HCT116 (cell line): ENCODE measurements at regions not wholly inside any gene's neighbourhood (a gene's known extent, or its start where the extent isn't known, plus 50 kb on each side); places are given as distances from the start of the nearest gene placed in this dataset.

Experiments
- ATAC-seq: fragments of 200-7000 bp; cut with Tn5 transposase; 2 replicates; pipeline ENCODE4 v1.9.1; 2020; ENCODE audit warnings: mild to moderate bottlenecking, moderate library complexity
- BruUV-seq: library from RNA; stranded (reverse); fragments of 400-500 nt; replicated peaks from 2 replicates; lab custom pipeline; 2021; lab: Mats Ljungman, UMichigan
- CTCF ChIA-PET: fragments of 300-600 bp; sonication (Branson Sonifier 250); formaldehyde crosslinking; loops from one replicate; lab custom pipeline; 2021; ENCODE audit warnings: antibody characterized with exemption; lab: Charles Lee
- POLR2A ChIA-PET: fragments of 300-600, 350-600 bp; sonication (Branson Sonifier 250); formaldehyde crosslinking; loops from one replicate; lab custom pipeline; 2021; ENCODE audit warnings: antibody characterized with exemption; lab: Charles Lee
- RAD21 ChIA-PET, 2 experiments: fragments of 300-600 bp; sonication (Branson Sonifier 250); formaldehyde crosslinking; loops; one replicate each; lab custom pipeline; 2023; ENCODE audit warnings: low total read pairs in 2 of 2; ENCODE audit not compliant: uncharacterized antibody in 2 of 2, unreplicated experiment in 2 of 2, low non-redundant PET in 1 of 2; lab: Charles Lee
- DNase-seq: peaks from one replicate; pipeline ENCODE4 v3.0.0-alpha.2; 2010; ENCODE audit warnings: low read depth, low spot score
- H2AFZ ChIP-seq: fragments of 200-600 bp; shearing (Covaris generic), sonication (generic); 2 replicates; pipeline ENCODE4 v1.6.1; 2017; ENCODE audit warnings: low read depth, mixed run types, mixed read lengths, antibody characterized with exemption, low read length; ENCODE audit not compliant: poor library complexity, severe bottlenecking
- H3K27ac ChIP-seq: 2 replicates; pipeline ENCODE4 v1.5.1; 2012; ENCODE audit warnings: low read depth, low read length
- H3K27me3 ChIP-seq: fragments of 200-600 bp; sonication (generic); 2 replicates; pipeline ENCODE4 v1.6.1; 2016; ENCODE audit warnings: mixed run types, low read length, mixed read lengths; ENCODE audit not compliant: insufficient read depth
- H3K36me3 ChIP-seq, 2 experiments: fragments of 200-500 bp in 1 of 2; fragments of 200-600 bp in 1 of 2; sonication (Bioruptor generic) in 1 of 2; sonication (generic) in 1 of 2; 2 replicates each; pipeline versions ENCODE4 v1.5.1 to v1.6.1; 2014 to 2016; ENCODE audit warnings: low read length in 2 of 2, inconsistent platforms in 1 of 2, mixed read lengths in 1 of 2, mixed run types in 1 of 2; ENCODE audit not compliant: insufficient read depth in 2 of 2, control insufficient read depth in 1 of 2
- H3K4me1 ChIP-seq, 2 experiments: fragments of 200-600 bp in 1 of 2; sonication (generic) in 1 of 2; 2 replicates each; pipeline versions ENCODE4 v1.5.1 to v1.6.1; 2012 to 2017; ENCODE audit warnings: low read length in 2 of 2, inconsistent platforms in 1 of 2, mild to moderate bottlenecking in 1 of 2, mixed read lengths in 1 of 2, mixed run types in 1 of 2, moderate library complexity in 1 of 2; ENCODE audit not compliant: insufficient read depth in 2 of 2, control insufficient read depth in 1 of 2
- H3K4me2 ChIP-seq: fragments of 200-600 bp; sonication (generic); 2 replicates; pipeline ENCODE4 v1.6.1; 2017; ENCODE audit warnings: mixed run types, low read length, mixed read lengths
- H3K4me3 ChIP-seq, 2 experiments: fragments of 200-600 bp in 1 of 2; sonication (generic) in 1 of 2; replicated peaks in 1 of 2; 2 replicates each; pipeline ENCODE4 v1.5.1; 2011 to 2016; ENCODE audit warnings: low read length in 2 of 2, control low read depth in 1 of 2, low read depth in 1 of 2, mild to moderate bottlenecking in 1 of 2, mixed read lengths in 1 of 2, mixed run types in 1 of 2
- H3K79me2 ChIP-seq: fragments of 200-600 bp; sonication (generic); 2 replicates; pipeline ENCODE4 v1.6.1; 2017; ENCODE audit warnings: mild to moderate bottlenecking, mixed run types, low read length, moderate library complexity, mixed read lengths; ENCODE audit not compliant: insufficient read depth
- H3K9ac ChIP-seq: fragments of 200-600 bp; sonication (generic); 2 replicates; pipeline ENCODE4 v1.6.1; 2016; ENCODE audit warnings: low read length, mixed read lengths
- H3K9me2 ChIP-seq: fragments of 200-600 bp; sonication (generic), shearing (Covaris generic); 2 replicates; pipeline ENCODE4 v1.6.1; 2017; ENCODE audit warnings: mixed run types, mild to moderate bottlenecking, moderate library complexity; ENCODE audit not compliant: insufficient read depth
- H3K9me3 ChIP-seq, 2 experiments: fragments of 200-500 bp in 1 of 2; fragments of 200-600 bp in 1 of 2; sonication (Bioruptor generic) in 1 of 2; sonication (generic) in 1 of 2; 2 replicates each; pipeline ENCODE4 v1.6.1; 2014 to 2017; ENCODE audit warnings: low read length in 2 of 2, mixed read lengths in 2 of 2, inconsistent platforms in 1 of 2, low read depth in 1 of 2, mild to moderate bottlenecking in 1 of 2, mixed run types in 1 of 2, moderate library complexity in 1 of 2; ENCODE audit not compliant: control insufficient read depth in 1 of 2, insufficient read depth in 1 of 2
- H4K20me1 ChIP-seq: fragments of 200-600 bp; sonication (generic), shearing (Covaris generic); 2 replicates; pipeline ENCODE4 v1.6.1; 2017; ENCODE audit warnings: mixed run types, mild to moderate bottlenecking, moderate library complexity; ENCODE audit not compliant: insufficient read depth
- ELF1 ChIP-seq: IDR thresholded peaks from 2 replicates; pipeline ENCODE4 v1.6.1; 2012; ENCODE audit warnings: low read depth, borderline replicate concordance
- FOSL1 ChIP-seq: IDR thresholded peaks from 2 replicates; pipeline ENCODE4 v1.6.1; 2012; ENCODE audit warnings: low read depth
- JUND ChIP-seq: IDR thresholded peaks from 2 replicates; pipeline ENCODE4 v1.6.1; 2012
- MAX ChIP-seq: IDR thresholded peaks from 2 replicates; pipeline ENCODE4 v1.6.1; 2012
- RAD21 ChIP-seq: IDR thresholded peaks from 2 replicates; pipeline ENCODE4 v1.6.1; 2012; ENCODE audit warnings: low read depth, mild to moderate bottlenecking
- REST ChIP-seq: IDR thresholded peaks from 2 replicates; pipeline ENCODE4 v1.6.1; 2012; ENCODE audit warnings: low read depth
- SIN3A ChIP-seq: IDR thresholded peaks from 2 replicates; pipeline ENCODE4 v1.6.1; 2012; ENCODE audit warnings: low read depth
- SP1 ChIP-seq: IDR thresholded peaks from 2 replicates; pipeline ENCODE4 v1.6.1; 2012; ENCODE audit warnings: low read depth
- TCF7L2 ChIP-seq: IDR thresholded peaks from 2 replicates; pipeline ENCODE4 v1.7.0; 2011; ENCODE audit warnings: borderline replicate concordance, inconsistent platforms; ENCODE audit not compliant: insufficient read depth, insufficient read length; ENCODE audit errors: extremely low read depth
- ZFX ChIP-seq: fragments of 450-650 bp; IDR thresholded peaks from 2 replicates; pipeline ENCODE4 v1.6.1; 2017
- intact Hi-C: fragments of 100-400 bp; cut with micrococcal nuclease; formaldehyde crosslinking; loops from 2 replicates; pipeline ENCODE4 v1.10.0; 2022

GRCh38 chr2:126986631-126987187 lies 88.0 kb downstream of the TEX51 start:
- DNase-seq: no peak
- H3K36me3 ChIP-seq: no peaks in the 10 kb centered on the region
- peaks cover 35% of the 10 kb centered on the region for H3K27me3 ChIP-seq
- no peak for ATAC-seq
- no peak overlapping the region for H3K4me3 ChIP-seq
- H3K9me2 ChIP-seq: no peaks in the 10 kb centered on the region
- no TSS peak for BruUV-seq
- intact Hi-C loops: no loop called here
- no peaks in the 10 kb centered on the region for H3K9me3 ChIP-seq
- ChIA-PET RAD21 (no interaction called here), CTCF (no interaction called here), POLR2A (interaction anchor here (0.6 kb wide), 1 partner anchor 121 kb away, joined by 3 read pairs; the partner anchor contains the start of gene BIN1)
- H4K20me1 ChIP-seq: no peaks in the 10 kb centered on the region
- no peak overlapping the region for H3K4me2 ChIP-seq
- H3K79me2 ChIP-seq: no peaks in the 10 kb centered on the region
- no peak overlapping the region for H3K9ac ChIP-seq
- H2AFZ ChIP-seq: no peak overlapping the region
- no peaks in the 10 kb centered on the region; a peak in 1 of 4 replicates for H3K4me1 ChIP-seq
- TF ChIP-seq SIN3A (no peak), RAD21 (no peak), REST (no peak), ZFX (no peak), TCF7L2 (no peak), JUND (no peak), MAX (no peak), ELF1 (no peak), SP1 (no peak), FOSL1 (no peak)
- no peak overlapping the region for H3K27ac ChIP-seq
